Aorta (tissue), 5 donors: ENCODE measurements at regions not wholly inside any gene's neighbourhood (a gene's known extent, or its start where the extent isn't known, plus 50 kb on each side); places are given as distances from the start of the nearest gene placed in this dataset.

Experiments used
- ATAC-seq: fragments of 200-7000 bp; cut with Tn5 transposase; one replicate; pipeline ENCODE4 v1.9.1; 2022; ENCODE audit warnings: moderate library complexity; ENCODE audit not compliant: low FRiP score
- DNase-seq, 2 donors: peaks; one replicate each; pipeline ENCODE4 v3.0.0-alpha.2; 2020
- H3K27ac ChIP-seq, 2 donors: one replicate each; pipeline ENCODE4 v1.5.1; 2013; ENCODE audit warnings: low read length in 2 of 2, mild to moderate bottlenecking in 2 of 2, moderate library complexity in 2 of 2, control low read depth in 1 of 2, inconsistent platforms in 1 of 2, low read depth in 1 of 2
- H3K27me3 ChIP-seq, 2 donors: one replicate each; pipeline ENCODE4 v1.6.1; 2013; ENCODE audit warnings: control low read depth in 1 of 2, low read length in 1 of 2, mild to moderate bottlenecking in 1 of 2, moderate library complexity in 1 of 2; ENCODE audit not compliant: insufficient read depth in 2 of 2, control insufficient read depth in 1 of 2
- H3K36me3 ChIP-seq, 2 donors: one replicate each; pipeline ENCODE4 v1.6.1; 2013; ENCODE audit warnings: control low read depth in 1 of 2, low read length in 1 of 2, mild to moderate bottlenecking in 1 of 2; ENCODE audit not compliant: insufficient read depth in 2 of 2, control insufficient read depth in 1 of 2
- H3K4me1 ChIP-seq, 2 donors: one replicate each; pipeline ENCODE4 v1.6.1; 2013; ENCODE audit warnings: low read length in 2 of 2, control low read depth in 1 of 2, mild to moderate bottlenecking in 1 of 2, moderate library complexity in 1 of 2; ENCODE audit not compliant: insufficient read depth in 2 of 2, control insufficient read depth in 1 of 2
- H3K4me3 ChIP-seq, 2 donors: one replicate each; pipeline ENCODE4 v1.5.1; 2013; ENCODE audit warnings: low read length in 2 of 2, control low read depth in 1 of 2, mild to moderate bottlenecking in 1 of 2
- H3K9me3 ChIP-seq: one replicate; pipeline ENCODE4 v1.6.1; 2013; ENCODE audit warnings: mild to moderate bottlenecking, low read length; ENCODE audit not compliant: control insufficient read depth
- WGBS, 2 donors: extraction: QIAGEN DNeasy Blood & Tissue Kit; methylation state at CpG; one replicate each; pipeline ENCODE4 v1.1.7; 2013; 5-methylcytosine and 5-hydroxymethylcytosine counted together
- intact Hi-C, 2 donors: fragments of 100-400 bp; cut with DNase I; formaldehyde crosslinking; loops; one replicate each; pipeline versions ENCODE4 v1.14.2 to v1.15.0; 2022
- donor health status: healthy with polysubstance abuse.
- donor health status: Bipolar disorder and iron deficiency.
- donor health status: DM: no; HTN: no; CAD: no.
- donor health status: DM: no; HTN: no; CAD: no.
- donor health status: DM: yes; HTN: yes; CAD: no.

DNA sequence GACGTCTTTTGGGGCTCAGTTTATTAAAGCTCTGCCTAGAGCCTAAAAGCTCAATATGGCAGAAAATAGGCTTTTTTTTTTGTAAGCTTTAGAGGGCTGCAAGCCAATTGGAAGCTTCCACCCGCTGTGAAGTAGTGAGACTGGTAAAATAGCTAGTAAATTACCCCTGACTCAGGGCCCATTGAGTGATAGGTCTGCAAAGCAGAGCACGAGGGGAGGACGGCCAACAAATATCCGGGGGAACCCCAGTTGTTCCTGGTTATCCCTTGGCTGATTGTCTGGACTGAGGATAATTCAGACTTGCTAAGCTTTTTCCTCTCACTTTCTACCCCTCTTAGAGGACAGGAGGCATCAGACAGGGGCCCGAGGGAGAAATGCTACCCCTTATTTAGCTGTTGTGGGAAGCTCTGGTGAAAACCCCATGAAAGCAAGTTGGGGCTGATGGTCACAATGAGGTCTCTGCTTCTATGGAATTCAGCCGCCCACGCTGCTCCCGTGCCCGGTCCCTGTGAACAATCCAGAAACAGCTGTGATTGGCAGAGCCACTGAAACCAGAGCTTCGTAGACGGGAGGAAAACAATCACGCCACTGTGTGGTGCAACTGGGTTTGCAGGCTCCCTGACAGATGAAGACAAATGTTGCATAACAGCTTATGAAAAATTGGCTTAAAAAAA, 141.9 kb upstream of the LGALSL start:
- Histone ChIP-seq H3K27me3 (no peaks in the 10 kb centered on the region), H3K27ac (peak overlapping the region in 1 of 2 donors; percentile 83), H3K9me3 (no peaks in the 10 kb centered on the region), H3K36me3 (no peaks in the 10 kb centered on the region), H3K4me1 (peaks cover 0 to 4% of the 10 kb centered on the region in 2 donors), H3K4me3 (peak overlapping the region in 1 of 2 donors; percentile 11)
- ATAC-seq = peak; percentile 86
- WGBS, 2 donors = 2 to 8% methylated on average over 13 of the region's 13 CpGs
- intact Hi-C loops = loop anchor here in 1 of 2 donors (5.0 kb wide), 1 partner anchor 265 kb away; no protein-coding TSS in a partner anchor
- peak; percentile 84 to 86 for DNase-seq

DNA sequence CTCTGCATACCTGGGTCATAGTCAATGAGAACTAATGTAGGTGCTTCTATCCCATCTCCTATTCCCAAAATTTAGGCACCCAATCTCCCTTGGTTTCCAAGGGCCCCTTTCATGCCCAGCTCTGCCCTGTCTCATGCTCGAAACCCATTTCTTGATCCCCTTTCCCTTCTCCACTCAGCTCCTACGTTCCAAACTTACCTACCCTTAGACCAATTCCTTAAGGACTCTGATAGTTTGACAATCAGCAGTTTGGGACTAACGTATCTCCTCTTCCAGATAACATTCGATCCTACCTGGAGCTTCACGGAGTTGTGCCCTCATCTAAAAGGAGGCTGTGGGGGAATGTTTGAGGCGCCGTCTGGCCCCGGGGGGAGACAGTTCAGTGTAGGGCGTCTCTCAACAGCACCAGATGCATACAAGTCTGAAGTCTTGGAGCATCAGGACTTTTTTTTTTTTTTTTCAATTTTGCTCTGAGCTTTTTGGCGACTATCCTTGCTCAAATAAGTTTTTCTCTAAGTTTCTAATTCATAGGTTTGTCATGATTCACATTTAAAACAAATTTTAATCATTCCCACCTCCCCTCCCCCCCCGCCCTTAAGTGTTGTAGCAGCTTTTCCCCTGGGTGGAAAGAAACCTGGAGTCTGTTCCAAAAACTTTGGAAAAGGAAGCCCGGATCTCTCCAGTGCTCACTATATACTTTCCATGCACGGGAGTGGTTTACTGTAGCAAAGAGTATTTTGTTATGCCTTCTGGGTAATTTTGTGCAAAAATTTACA, 141.2 kb upstream of the LGALSL start:
- Histone ChIP-seq H3K9me3 (no peaks in the 10 kb centered on the region), H3K36me3 (no peaks in the 10 kb centered on the region), H3K27ac (peak overlapping the region in 1 of 2 donors; percentile 61), H3K4me1 (peaks cover 0 to 4% of the 10 kb centered on the region in 2 donors), H3K27me3 (no peaks in the 10 kb centered on the region), H3K4me3 (no peak overlapping the region)
- DNase-seq = no peak
- WGBS, 2 donors = 23 to 32% methylated on average over 13 of the region's 13 CpGs
- intact Hi-C loops = loop anchor here in 1 of 2 donors (5.0 kb wide), 1 partner anchor 266 kb away; no protein-coding TSS in a partner anchor
- no peak for ATAC-seq

DNA sequence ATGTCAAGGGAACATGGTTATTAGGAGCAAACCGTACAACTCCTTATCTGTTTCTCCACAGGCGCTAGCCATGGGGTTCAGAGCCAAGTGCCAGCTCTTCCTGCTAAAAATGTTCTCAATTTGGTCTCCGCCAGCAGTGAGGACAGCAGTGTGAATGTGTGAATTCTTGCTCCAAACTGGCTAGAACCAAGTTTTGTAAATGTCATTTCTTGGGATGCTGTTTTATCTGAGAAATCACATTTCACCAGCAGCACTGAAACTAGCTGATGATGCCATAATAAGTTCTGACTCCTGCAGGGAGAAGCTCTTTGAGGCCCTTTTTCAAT, 140.6 kb upstream of the LGALSL start:
- no peaks in the 10 kb centered on the region for H3K27me3 ChIP-seq
- intact Hi-C loops = loop anchor here in 1 of 2 donors (5.0 kb wide), 1 partner anchor 266 kb away; no protein-coding TSS in a partner anchor
- no peak overlapping the region for H3K4me3 ChIP-seq
- DNase-seq (no peak), ATAC-seq (no peak)
- no peaks in the 10 kb centered on the region for H3K9me3 ChIP-seq
- no peaks in the 10 kb centered on the region for H3K36me3 ChIP-seq
- peaks cover 0 to 4% of the 10 kb centered on the region in 2 donors for H3K4me1 ChIP-seq
- H3K27ac ChIP-seq = no peak overlapping the region
- 6 to 8% methylated on average over 3 of the region's 3 CpGs for WGBS, 2 donors

DNA sequence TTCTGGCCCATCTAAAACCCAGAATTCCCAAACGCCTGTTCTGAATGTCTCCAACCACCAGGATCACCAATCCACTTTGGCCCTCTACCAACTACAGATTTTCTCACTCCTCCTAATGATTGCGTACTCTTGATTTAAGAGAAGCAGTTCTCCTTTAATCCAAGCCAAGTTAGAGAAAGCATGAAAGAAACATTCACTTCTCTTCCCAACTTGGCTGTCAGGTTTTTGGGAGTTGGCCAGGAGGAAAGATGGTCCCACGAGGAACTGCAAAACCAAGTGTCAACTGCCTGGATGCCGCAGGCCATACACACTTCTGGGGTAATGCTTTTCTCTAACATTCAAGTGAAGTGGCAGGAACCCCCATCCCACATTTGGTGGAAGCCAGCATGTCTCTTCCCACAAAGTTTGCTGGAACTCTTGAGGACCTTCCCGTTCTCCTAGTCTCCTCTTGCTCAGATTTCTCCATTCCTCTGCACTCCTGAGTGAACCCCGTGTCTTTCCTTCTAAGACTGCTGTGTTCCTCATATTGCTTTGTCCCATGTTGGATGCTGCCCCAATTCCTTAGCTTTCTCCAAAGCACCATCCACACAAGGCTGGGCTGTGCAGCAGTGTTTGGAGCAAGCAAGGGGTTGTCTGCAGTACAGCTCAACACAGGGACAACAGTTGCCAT, 138.5 kb upstream of the LGALSL start:
- Histone ChIP-seq H3K9me3 (no peaks in the 10 kb centered on the region), H3K27me3 (no peaks in the 10 kb centered on the region), H3K27ac (no peak overlapping the region), H3K36me3 (no peaks in the 10 kb centered on the region), H3K4me3 (no peak overlapping the region), H3K4me1 (peaks cover 0 to 4% of the 10 kb centered on the region in 2 donors)
- intact Hi-C loops = no loop called here
- DNase-seq = no peak
- WGBS, 2 donors = 88 to 90% methylated on average over 6 of the region's 6 CpGs
- ATAC-seq = no peak

DNA sequence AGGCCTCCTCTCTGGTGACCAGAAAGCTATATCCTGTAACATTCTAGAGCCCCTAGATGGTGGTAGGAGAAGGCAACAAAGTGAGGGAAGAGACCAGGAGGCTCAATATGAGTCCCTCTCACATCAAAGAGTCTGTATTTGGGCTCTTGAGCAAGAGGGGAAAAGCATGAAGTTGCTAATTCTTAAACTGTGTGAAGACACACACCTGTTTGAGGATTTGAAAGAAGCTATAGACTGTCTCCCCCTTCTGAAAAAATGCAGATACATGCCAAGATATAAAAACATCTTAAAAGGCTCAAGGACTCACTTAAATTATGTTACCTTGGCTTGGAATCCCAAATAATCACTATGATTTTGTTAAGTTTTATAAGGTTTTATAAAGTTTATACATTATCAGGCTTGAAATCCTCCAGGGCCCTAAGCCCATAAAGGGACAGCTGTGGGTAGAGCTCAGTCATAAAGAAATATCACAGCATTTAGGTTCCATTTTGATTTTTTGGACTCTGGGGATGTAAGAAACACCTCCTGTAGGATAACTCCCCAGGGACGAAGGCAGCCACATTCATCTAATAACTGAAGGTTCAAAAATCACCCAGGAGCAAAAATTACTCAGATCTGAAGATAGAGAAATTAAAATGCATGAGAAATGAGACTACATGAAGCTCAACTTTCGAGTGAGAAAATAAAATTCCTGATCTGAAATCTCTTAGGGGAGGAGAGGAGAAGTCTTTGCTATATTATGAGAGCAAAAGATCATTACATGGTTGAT, 136.1 kb upstream of the LGALSL start:
- no peak for ATAC-seq
- no peak overlapping the region for H3K4me3 ChIP-seq
- no peaks in the 10 kb centered on the region for H3K36me3 ChIP-seq
- WGBS, 2 donors = 96% methylated on average over 2 of the region's 2 CpGs
- intact Hi-C loops = no loop called here
- peaks cover 0 to 4% of the 10 kb centered on the region in 2 donors for H3K4me1 ChIP-seq
- H3K27me3 ChIP-seq = no peaks in the 10 kb centered on the region
- H3K27ac ChIP-seq = no peak overlapping the region
- H3K9me3 ChIP-seq = no peaks in the 10 kb centered on the region
- DNase-seq = no peak

DNA sequence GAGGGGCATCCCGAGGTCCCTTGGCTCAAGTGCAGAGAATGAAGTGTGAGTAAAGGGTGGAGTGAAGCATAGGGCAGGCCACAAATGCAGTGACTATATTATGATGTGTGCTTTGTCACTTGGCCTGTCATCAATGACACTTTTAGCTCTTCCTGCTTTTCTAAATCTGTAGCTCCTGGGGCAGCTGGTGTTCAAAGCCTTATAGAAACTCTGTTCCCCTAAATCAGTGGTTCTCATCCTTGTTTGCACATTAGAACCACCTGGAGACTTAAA, 135.6 kb upstream of the LGALSL start:
- intact Hi-C loops = no loop called here
- 87 to 93% methylated on average over 1 of the region's 1 CpG for WGBS, 2 donors
- no peak for ATAC-seq
- peaks cover 0 to under 1% of the 10 kb centered on the region in 2 donors for H3K4me1 ChIP-seq
- no peak overlapping the region for H3K4me3 ChIP-seq
- H3K27me3 ChIP-seq = no peaks in the 10 kb centered on the region
- no peaks in the 10 kb centered on the region for H3K9me3 ChIP-seq
- no peak overlapping the region for H3K27ac ChIP-seq
- H3K36me3 ChIP-seq = no peaks in the 10 kb centered on the region
- no peak for DNase-seq

DNA sequence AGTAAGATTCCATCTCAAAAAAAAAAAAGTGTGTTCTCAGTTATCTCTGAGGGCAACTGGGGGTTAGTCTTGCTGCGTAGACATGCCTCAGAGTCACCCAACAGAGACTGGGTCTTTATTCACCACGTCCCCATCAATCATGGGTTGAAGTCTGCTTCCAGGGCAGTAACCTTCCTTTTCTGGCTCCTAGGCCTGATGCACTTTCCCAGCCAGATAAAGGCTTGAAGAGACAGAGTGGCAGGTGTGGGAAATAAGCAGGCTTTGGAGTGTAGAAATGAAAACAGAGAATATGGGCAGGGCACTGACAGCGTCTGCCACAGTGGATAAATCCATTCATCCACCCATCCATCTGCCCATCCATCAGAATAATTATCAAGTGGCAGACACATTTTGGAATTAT, 134.1 kb upstream of the LGALSL start:
- H3K27ac ChIP-seq = no peak overlapping the region
- H3K4me3 ChIP-seq = no peak overlapping the region
- H3K4me1 ChIP-seq = no peaks in the 10 kb centered on the region
- 96 to 98% methylated on average over 3 of the region's 3 CpGs for WGBS, 2 donors
- no peaks in the 10 kb centered on the region for H3K9me3 ChIP-seq
- intact Hi-C loops = no loop called here
- ATAC-seq (no peak), DNase-seq (no peak)
- H3K27me3 ChIP-seq = no peaks in the 10 kb centered on the region
- H3K36me3 ChIP-seq = no peaks in the 10 kb centered on the region

DNA sequence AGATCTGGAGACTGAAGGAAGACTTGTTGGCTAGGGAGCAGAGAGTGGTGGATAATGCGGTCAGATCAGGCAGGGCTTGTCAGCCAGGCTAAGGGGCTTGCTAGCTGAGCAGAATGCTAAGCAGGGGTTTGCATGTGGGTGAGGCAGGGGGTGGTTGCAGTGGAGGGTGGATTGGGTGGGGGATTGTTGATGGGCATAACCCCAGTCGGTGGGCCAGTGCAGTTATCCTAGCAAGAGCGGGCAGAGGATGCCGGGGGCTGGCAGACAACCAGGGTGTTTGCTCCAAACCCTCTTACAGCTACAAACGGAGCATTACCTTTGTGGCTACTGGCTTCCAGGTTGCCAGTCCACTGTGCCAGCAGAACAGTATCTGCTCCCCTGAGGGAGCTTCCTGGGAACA, 131.5 kb upstream of the LGALSL start:
- intact Hi-C loops = no loop called here

More for the DNA sequence above, 131.5 kb upstream of the LGALSL start:
- ATAC-seq (no peak), DNase-seq (peak in 1 of 2 donors; percentile 73)
- Histone ChIP-seq H3K27ac (no peak overlapping the region), H3K27me3 (no peaks in the 10 kb centered on the region), H3K4me1 (no peaks in the 10 kb centered on the region), H3K36me3 (no peaks in the 10 kb centered on the region), H3K4me3 (no peak overlapping the region), H3K9me3 (no peaks in the 10 kb centered on the region)
- WGBS, 2 donors = 81 to 84% methylated on average over 5 of the region's 5 CpGs
